ENCODE measurements at regions not wholly inside any gene's neighbourhood (a gene's known extent, or its start where the extent isn't known, plus 50 kb on each side); places are given as distances from the start of the nearest gene placed in this dataset.
A peak's percentile ranks its signal among the peaks of the same experiment; 100 is the strongest.

- TF ChIP-seq CTCF (conservative IDR thresholded peaks at IDR 0.05; ENCODE audit: control insufficient read depth, insufficient read depth, low read depth, low read length) = no peak
- H3K4me3 ChIP-seq (ENCODE audit: control insufficient read depth, low read depth, low read length) = no peak overlapping the region
- peak; percentile 62 for DNase-seq (ENCODE audit: low read depth)
Observed at GRCh38 chr2:188645986-188646385, 328.2 kb upstream of the COL3A1 start.

- no peak overlapping the region for H3K4me3 ChIP-seq (ENCODE audit: control insufficient read depth, low read depth, low read length)
- no peak for TF ChIP-seq CTCF (conservative IDR thresholded peaks at IDR 0.05; ENCODE audit: control insufficient read depth, insufficient read depth, low read depth, low read length)
- no peak for DNase-seq (ENCODE audit: low read depth)
Observed at GRCh38 chr2:188647430-188648070, 326.6 kb upstream of the COL3A1 start.

- no peak overlapping the region for H3K4me3 ChIP-seq (ENCODE audit: control insufficient read depth, low read depth, low read length)
- peak; percentile 74 for DNase-seq (ENCODE audit: low read depth)
- TF ChIP-seq CTCF (conservative IDR thresholded peaks at IDR 0.05; ENCODE audit: control insufficient read depth, insufficient read depth, low read depth, low read length) = no peak
Observed at GRCh38 chr2:188659656-188660406, 314.3 kb upstream of the COL3A1 start.

- H3K4me3 ChIP-seq (ENCODE audit: control insufficient read depth, low read depth, low read length) = no peak overlapping the region
- no peak for TF ChIP-seq CTCF (conservative IDR thresholded peaks at IDR 0.05; ENCODE audit: control insufficient read depth, insufficient read depth, low read depth, low read length)
- DNase-seq (ENCODE audit: low read depth) = no peak
Observed at GRCh38 chr2:188663301-188663700, 310.9 kb upstream of the COL3A1 start.

- H3K4me3 ChIP-seq (ENCODE audit: control insufficient read depth, low read depth, low read length) = no peak overlapping the region
- TF ChIP-seq CTCF (conservative IDR thresholded peaks at IDR 0.05; ENCODE audit: control insufficient read depth, insufficient read depth, low read depth, low read length) = no peak
- peak; percentile 39 for DNase-seq (ENCODE audit: low read depth)
Observed at GRCh38 chr2:188664416-188664815, 309.8 kb upstream of the COL3A1 start.

- no peak for TF ChIP-seq CTCF (conservative IDR thresholded peaks at IDR 0.05; ENCODE audit: control insufficient read depth, insufficient read depth, low read depth, low read length)
- peak; percentile 57 for DNase-seq (ENCODE audit: low read depth)
- H3K4me3 ChIP-seq (ENCODE audit: control insufficient read depth, low read depth, low read length) = no peak overlapping the region
Observed at GRCh38 chr2:188664951-188665595, 309.1 kb upstream of the COL3A1 start.
